Kidney (tissue), 13 donors: ENCODE measurements at regions not wholly inside any gene's neighbourhood (a gene's known extent, or its start where the extent isn't known, plus 50 kb on each side); places are given as distances from the start of the nearest gene placed in this dataset.

Experiments used
- DNase-seq, 5 donors: peaks; one replicate each; pipeline ENCODE4 v3.0.0-alpha.2; 2013 to 2020
- FAIRE-seq: peaks from 2 replicates; lab custom pipeline; 2012; peaks lifted over from hg19 to GRCh38; lab: Jason Lieb, UNC
- H3K27ac ChIP-seq, 2 donors: one replicate each; pipeline ENCODE4 v1.7.0; 2013; ENCODE audit warnings: low read depth in 2 of 2, low read length in 2 of 2, inconsistent platforms in 1 of 2
- H3K27me3 ChIP-seq: one replicate; pipeline ENCODE4 v1.7.1; 2013; ENCODE audit warnings: low read length, inconsistent platforms; ENCODE audit not compliant: control insufficient read depth, insufficient read depth
- H3K36me3 ChIP-seq, 3 donors: one replicate each; pipeline versions ENCODE4 v1.7.0 to v1.7.1; 2013; ENCODE audit warnings: low read length in 3 of 3, control low read depth in 1 of 3, inconsistent platforms in 1 of 3; ENCODE audit not compliant: insufficient read depth in 3 of 3, control insufficient read depth in 2 of 3
- H3K4me1 ChIP-seq, 3 donors: one replicate each; pipeline versions ENCODE4 v1.7.0 to v1.7.1; 2013; ENCODE audit warnings: low read length in 3 of 3, inconsistent platforms in 1 of 3, low read depth in 1 of 3; ENCODE audit not compliant: control insufficient read depth in 2 of 3, insufficient read depth in 2 of 3
- H3K4me3 ChIP-seq, 3 donors: one replicate each; pipeline versions ENCODE4 v1.7.0 to v1.8.1; 2013; ENCODE audit warnings: low read length in 3 of 3, control low read depth in 1 of 3, inconsistent platforms in 1 of 3
- H3K9ac ChIP-seq, 3 donors: one replicate each; pipeline versions ENCODE4 v1.7.0 to v1.7.1; 2013; ENCODE audit warnings: low read length in 3 of 3, control low read depth in 1 of 3, inconsistent platforms in 1 of 3
- H3K9me3 ChIP-seq, 3 donors: one replicate each; pipeline versions ENCODE4 v1.7.0 to v1.7.1; 2013; ENCODE audit warnings: low read length in 3 of 3, control low read depth in 1 of 3, inconsistent platforms in 1 of 3; ENCODE audit not compliant: control insufficient read depth in 2 of 3, insufficient read depth in 1 of 3
- CTCF ChIP-seq: IDR thresholded peaks from 3 replicates; pipeline ENCODE4 v1.5.1; 2012; ENCODE audit warnings: mild to moderate bottlenecking, moderate library complexity, borderline replicate concordance; ENCODE audit not compliant: insufficient read depth; ENCODE audit errors: extremely low read depth
- intact Hi-C: fragments of 100-400 bp; cut with DNase I; formaldehyde crosslinking; loops from one replicate; pipeline ENCODE4 v1.11.1; 2022
- donor health status: control.
- donor health status: control.
- donor health status: control.
- donor health status: control.
- donor health status: control.
- donor health status: DM: yes; HTN: yes; CAD: no.
- donor health status: Normal renal cell carcinoma (clear cell type).

DNA sequence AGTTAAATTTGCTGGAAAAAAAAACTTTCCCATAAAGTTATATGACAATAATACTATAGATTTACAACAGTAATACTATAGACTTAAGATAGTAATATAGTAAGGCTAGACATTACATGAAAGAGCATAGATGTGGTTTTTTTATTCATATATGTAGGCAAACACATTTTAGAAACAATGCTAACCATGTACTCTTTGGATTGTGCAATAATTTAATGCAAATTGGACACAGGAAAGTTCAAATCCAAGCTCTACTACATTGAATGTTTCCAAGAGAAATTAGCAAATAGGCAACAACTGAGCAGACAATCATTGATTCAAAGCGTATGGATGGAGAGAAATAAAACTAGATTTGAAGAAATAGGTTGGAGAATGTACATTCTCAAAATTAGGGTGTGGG lies 469.2 kb downstream of the CNTN3 start:
- Histone ChIP-seq H3K9ac (no peak overlapping the region), H3K4me3 (no peak overlapping the region), H3K36me3 (no peaks in the 10 kb centered on the region), H3K4me1 (no peaks in the 10 kb centered on the region), H3K9me3 (no peaks in the 10 kb centered on the region), H3K27ac (no peak overlapping the region), H3K27me3 (no peaks in the 10 kb centered on the region)
- no peak for TF ChIP-seq CTCF
- FAIRE-seq (no peak), DNase-seq (no peak)
- intact Hi-C loops = no loop called here

DNA sequence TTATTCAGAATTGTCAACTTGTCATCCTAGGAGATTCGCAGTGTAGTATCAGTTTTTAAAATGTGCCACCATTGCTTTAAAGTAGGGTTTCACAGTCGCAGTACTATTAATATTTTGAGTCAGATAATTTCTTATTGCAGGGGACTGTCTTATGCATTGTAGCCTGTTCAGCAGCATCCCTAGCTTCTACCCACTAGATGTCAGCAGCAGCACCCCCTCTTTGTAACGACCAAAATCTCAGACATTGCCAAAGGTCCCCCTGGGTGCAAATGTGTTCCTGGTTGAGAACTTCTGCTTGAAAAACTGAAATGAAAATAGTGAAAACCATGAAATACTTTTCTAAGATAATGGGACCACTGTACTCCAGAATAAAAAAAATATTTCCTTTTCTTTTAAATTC lies 474.8 kb downstream of the CNTN3 start:
- Histone ChIP-seq H3K4me3 (no peak overlapping the region), H3K36me3 (no peaks in the 10 kb centered on the region), H3K9ac (no peak overlapping the region), H3K27ac (no peak overlapping the region), H3K27me3 (no peaks in the 10 kb centered on the region), H3K4me1 (no peaks in the 10 kb centered on the region), H3K9me3 (no peaks in the 10 kb centered on the region)
- no peak for TF ChIP-seq CTCF
- intact Hi-C loops = no loop called here
- peak in 1 of 5 donors; percentile 29 for DNase-seq
- no peak for FAIRE-seq

DNA sequence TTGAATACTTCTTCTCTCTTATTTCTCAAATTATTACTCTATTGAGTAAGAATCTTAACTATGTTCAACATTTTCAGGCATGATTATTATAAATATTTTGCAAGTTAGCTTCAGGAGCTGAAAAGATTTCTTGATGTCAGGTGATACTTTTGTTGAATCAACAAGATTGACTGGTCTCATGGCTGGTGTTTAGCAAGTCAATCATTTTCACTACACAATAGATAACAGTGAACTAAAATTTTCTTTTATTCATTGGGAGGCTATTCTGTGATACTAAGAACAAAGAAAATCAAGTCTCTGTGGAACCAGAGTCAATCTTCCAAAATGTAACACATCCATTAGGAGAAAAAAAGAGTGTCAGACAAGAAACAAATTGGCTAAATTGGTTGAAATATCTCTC lies 476.7 kb downstream of the CNTN3 start:
- DNase-seq (no peak), FAIRE-seq (no peak)
- Histone ChIP-seq H3K36me3 (no peaks in the 10 kb centered on the region), H3K9me3 (no peaks in the 10 kb centered on the region), H3K27me3 (no peaks in the 10 kb centered on the region), H3K27ac (no peak overlapping the region), H3K9ac (no peak overlapping the region), H3K4me1 (no peaks in the 10 kb centered on the region), H3K4me3 (no peak overlapping the region)
- intact Hi-C loops = no loop called here
- no peak for TF ChIP-seq CTCF

- H3K9ac ChIP-seq = no peak overlapping the region
Measured at GRCh38 chr3:74135808-74136207, 478.7 kb downstream of the CNTN3 start.

More at GRCh38 chr3:74135808-74136207, 478.7 kb downstream of the CNTN3 start:
- Histone ChIP-seq H3K4me1 (no peaks in the 10 kb centered on the region), H3K27ac (no peak overlapping the region), H3K9me3 (no peaks in the 10 kb centered on the region), H3K27me3 (no peaks in the 10 kb centered on the region), H3K4me3 (no peak overlapping the region), H3K36me3 (no peaks in the 10 kb centered on the region)
- intact Hi-C loops = no loop called here
- no peak for TF ChIP-seq CTCF
- peak in 1 of 5 donors; percentile 45 for DNase-seq
- no peak for FAIRE-seq
